Keratinocyte (primary cell): ENCODE measurements at regions not wholly inside any gene's neighbourhood (a gene's known extent, or its start where the extent isn't known, plus 50 kb on each side); places are given as distances from the start of the nearest gene placed in this dataset.

Source experiments
- DNase-seq: peaks from one replicate; pipeline ENCODE4 v3.0.0-alpha.2; 2011; ENCODE audit warnings: low read depth, missing footprints, low spot score
- FAIRE-seq: peaks from 2 replicates; lab custom pipeline; 2011; peaks lifted over from hg19 to GRCh38; lab: Jason Lieb, UNC
- H2AFZ ChIP-seq: 2 replicates; pipeline ENCODE4 v1.6.0; 2012; ENCODE audit warnings: low read length, control low read depth, inconsistent platforms; ENCODE audit not compliant: control insufficient read depth
- H3K27ac ChIP-seq: 2 replicates; pipeline ENCODE4 v1.5.1; 2011; ENCODE audit warnings: low read length; ENCODE audit not compliant: control insufficient read depth, insufficient read depth
- H3K27me3 ChIP-seq: 3 replicates; pipeline ENCODE4 v1.6.0; 2011; ENCODE audit warnings: low read length; ENCODE audit not compliant: control insufficient read depth, insufficient read depth; ENCODE audit errors: extremely low read depth
- H3K36me3 ChIP-seq, 2 experiments: 2 replicates in 1 of 2; 3 replicates in 1 of 2; pipeline ENCODE4 v1.5.1; 2011; ENCODE audit warnings: low read length in 2 of 2, mild to moderate bottlenecking in 1 of 2; ENCODE audit not compliant: control insufficient read depth in 2 of 2, insufficient read depth in 2 of 2; ENCODE audit errors: extremely low read depth in 1 of 2
- H3K4me1 ChIP-seq: 3 replicates; pipeline ENCODE4 v1.5.1; 2011; ENCODE audit warnings: low read length; ENCODE audit not compliant: control insufficient read depth, insufficient read depth; ENCODE audit errors: extremely low read depth
- H3K4me2 ChIP-seq: 3 replicates; pipeline ENCODE4 v1.6.0; 2011; ENCODE audit warnings: low read depth, low read length; ENCODE audit not compliant: control insufficient read depth, insufficient read depth; ENCODE audit errors: extremely low read depth
- H3K4me3 ChIP-seq, 3 experiments: fragments of 200-600 bp in 1 of 3; sonication (generic) in 1 of 3; 2 replicates in 2 of 3; 3 replicates in 1 of 3; pipeline ENCODE4 v1.5.1; 2011 to 2016; ENCODE audit warnings: low read length in 3 of 3, mild to moderate bottlenecking in 3 of 3, control low read depth in 2 of 3, inconsistent platforms in 1 of 3, low read depth in 1 of 3, mixed read lengths in 1 of 3, mixed run types in 1 of 3, moderate library complexity in 1 of 3; ENCODE audit not compliant: control insufficient read depth in 2 of 3, insufficient read depth in 2 of 3; ENCODE audit errors: extremely low read depth in 1 of 3
- H3K79me2 ChIP-seq: 2 replicates; pipeline ENCODE4 v1.6.0; 2012; ENCODE audit warnings: low read length; ENCODE audit not compliant: control insufficient read depth, insufficient read depth
- H3K9ac ChIP-seq: 3 replicates; pipeline ENCODE4 v1.6.0; 2011; ENCODE audit warnings: low read length; ENCODE audit not compliant: control insufficient read depth, insufficient read depth; ENCODE audit errors: extremely low read depth
- H3K9me1 ChIP-seq: 3 replicates; pipeline ENCODE4 v1.6.0; 2011; ENCODE audit warnings: low read length; ENCODE audit not compliant: control insufficient read depth, insufficient read depth; ENCODE audit errors: extremely low read depth
- H3K9me3 ChIP-seq: 2 replicates; pipeline ENCODE4 v1.5.1; 2012; ENCODE audit warnings: low read depth, low read length; ENCODE audit not compliant: control insufficient read depth
- H4K20me1 ChIP-seq: 3 replicates; pipeline ENCODE4 v1.6.0; 2011; ENCODE audit warnings: low read length; ENCODE audit not compliant: control insufficient read depth, insufficient read depth; ENCODE audit errors: extremely low read depth
- CTCF ChIP-seq, 3 experiments: IDR thresholded peaks in 1 of 3; conservative IDR thresholded peaks in 1 of 3; optimal IDR thresholded peaks in 1 of 3; 2 replicates in 2 of 3; 3 replicates in 1 of 3; pipeline versions ENCODE3 to v1.5.1; 2011; ENCODE audit warnings: low read length in 3 of 3, mild to moderate bottlenecking in 3 of 3, moderate library complexity in 2 of 3, control low read depth in 1 of 3, inconsistent platforms in 1 of 3; ENCODE audit not compliant: insufficient read depth in 2 of 3; ENCODE audit errors: extremely low read depth in 1 of 3
- EZH2 ChIP-seq: IDR thresholded peaks from one replicate; pipeline ENCODE4 v1.6.1; 2012; ENCODE audit warnings: inconsistent platforms, mild to moderate bottlenecking, low read length, moderate library complexity
- dilution Hi-C: fragments of 300-500 bp; cut with MboI; formaldehyde crosslinking; loops from one replicate; pipeline ENCODE4 v1.7.0; 2020; ENCODE audit warnings: low sequenced_read_pairs; ENCODE audit not compliant: extremely low pct_ligation_motif_present

- no peaks in the 10 kb centered on the region for H3K9me3 ChIP-seq
- H3K36me3 ChIP-seq: no peaks in the 10 kb centered on the region
- no peaks in the 10 kb centered on the region for H4K20me1 ChIP-seq
- H3K4me3 ChIP-seq: no peak overlapping the region
- FAIRE-seq (no peak), DNase-seq (no peak)
- H3K9ac ChIP-seq: no peak overlapping the region
- H2AFZ ChIP-seq: no peak overlapping the region
- no peaks in the 10 kb centered on the region for H3K4me1 ChIP-seq
- H3K79me2 ChIP-seq: no peaks in the 10 kb centered on the region
- no peaks in the 10 kb centered on the region for H3K9me1 ChIP-seq
- H3K27me3 ChIP-seq: no peaks in the 10 kb centered on the region
- H3K4me2 ChIP-seq: no peak overlapping the region
- no peak overlapping the region for H3K27ac ChIP-seq
- TF ChIP-seq CTCF (optimal IDR thresholded peaks at IDR 0.05 in 1 of 3, IDR thresholded peaks at IDR 0.05 in 1 of 3, conservative IDR thresholded peaks at IDR 0.05 in 1 of 3; ENCODE audit: extremely low read depth in 1 of 3, insufficient read depth in 2 of 3, low read length in 3 of 3): no peak
- TF ChIP-seq EZH2: no peak
- dilution Hi-C loops: no loop called here
These were observed 88.4 kb upstream of the TPP2 start for GRCh38 chr13:102508411-102508810.

GRCh38 chr13:102504002-102504401 is 92.8 kb upstream of the TPP2 start:
- no peak overlapping the region for H3K4me2 ChIP-seq
- FAIRE-seq: no peak
- no peaks in the 10 kb centered on the region for H3K36me3 ChIP-seq

More at GRCh38 chr13:102504002-102504401, 92.8 kb upstream of the TPP2 start:
- H4K20me1 ChIP-seq: no peaks in the 10 kb centered on the region
- DNase-seq: no peak
- H3K9me1 ChIP-seq: no peaks in the 10 kb centered on the region
- no peaks in the 10 kb centered on the region for H3K79me2 ChIP-seq
- H2AFZ ChIP-seq: no peak overlapping the region
- TF ChIP-seq CTCF (optimal IDR thresholded peaks at IDR 0.05 in 1 of 3, IDR thresholded peaks at IDR 0.05 in 1 of 3, conservative IDR thresholded peaks at IDR 0.05 in 1 of 3; ENCODE audit: extremely low read depth in 1 of 3, insufficient read depth in 2 of 3, low read length in 3 of 3): no peak
- TF ChIP-seq EZH2: no peak
- no peak overlapping the region for H3K4me3 ChIP-seq
- H3K27me3 ChIP-seq: no peaks in the 10 kb centered on the region
- no peak overlapping the region for H3K27ac ChIP-seq
- dilution Hi-C loops: no loop called here
- H3K4me1 ChIP-seq: no peaks in the 10 kb centered on the region
- no peaks in the 10 kb centered on the region for H3K9me3 ChIP-seq
- no peak overlapping the region for H3K9ac ChIP-seq
